Right renal pelvis (tissue), 4 donors: ENCODE measurements at regions not wholly inside any gene's neighbourhood (a gene's known extent, or its start where the extent isn't known, plus 50 kb on each side); places are given as distances from the start of the nearest gene placed in this dataset.
"Not testable (repeated sequence)": the region's sequence is repeated elsewhere in the genome, so short reads cannot be mapped to it uniquely, and the experiment has no call there.

ENCODE experiments used
- DNase-seq, 4 donors: peaks; one replicate each; pipeline ENCODE4 v3.0.0-alpha.2; 2013; ENCODE audit warnings: low read depth in 4 of 4, low spot score in 3 of 4, missing footprints in 1 of 4

GRCh38 chr3:153957421-153957820 lies 163.8 kb upstream of the ARHGEF26 start:
- no peak for DNase-seq

- DNase-seq = no peak
These were observed 162.3 kb upstream of the ARHGEF26 start for GRCh38 chr3:153958635-153959595.

- DNase-seq = no peak
These were observed 160.6 kb upstream of the ARHGEF26 start for GRCh38 chr3:153960458-153961074.

- no peak for DNase-seq
These were observed 159.7 kb upstream of the ARHGEF26 start for GRCh38 chr3:153961494-153961893.

- no peak for DNase-seq
These were observed 158.2 kb upstream of the ARHGEF26 start for GRCh38 chr3:153963012-153963411.

GRCh38 chr3:153967260-153967659 lies 153.9 kb upstream of the ARHGEF26 start:
- DNase-seq = no peak

GRCh38 chr3:153970047-153970446 lies 151.1 kb upstream of the ARHGEF26 start:
- no peak for DNase-seq

GRCh38 chr3:153970741-153971347 lies 150.3 kb upstream of the ARHGEF26 start:
- DNase-seq = peak in 1 of 4 donors; percentile 9

- DNase-seq = no peak
These were observed 148.3 kb upstream of the ARHGEF26 start for GRCh38 chr3:153972862-153973261.

GRCh38 chr3:153973722-153974265 lies 147.4 kb upstream of the ARHGEF26 start:
- no peak for DNase-seq

GRCh38 chr3:153974614-153975013 lies 146.6 kb upstream of the ARHGEF26 start:
- DNase-seq = no peak

- no peak for DNase-seq
These were observed 144.2 kb upstream of the ARHGEF26 start for GRCh38 chr3:153976891-153977554.

GRCh38 chr3:153978006-153978405 lies 143.2 kb upstream of the ARHGEF26 start:
- DNase-seq = no peak

GRCh38 chr3:153979418-153980251 lies 141.6 kb upstream of the ARHGEF26 start:
- DNase-seq = no peak

GRCh38 chr3:153980252-153980590 lies 141.0 kb upstream of the ARHGEF26 start:
- DNase-seq = no peak

- not testable (repeated sequence) for DNase-seq
These were observed 123.8 kb upstream of the ARHGEF26 start for GRCh38 chr3:153997364-153997763.

- no peak for DNase-seq
These were observed 117.5 kb upstream of the ARHGEF26 start for GRCh38 chr3:154003649-154004048.

- no peak for DNase-seq
These were observed 110.2 kb upstream of the ARHGEF26 start for GRCh38 chr3:154011036-154011435.

GRCh38 chr3:154013736-154014135 lies 107.5 kb upstream of the ARHGEF26 start:
- DNase-seq = no peak

GRCh38 chr3:154015307-154015706 lies 105.9 kb upstream of the ARHGEF26 start:
- no peak for DNase-seq
